ENCODE measurements at regions not wholly inside any gene's neighbourhood (a gene's known extent, or its start where the extent isn't known, plus 50 kb on each side); places are given as distances from the start of the nearest gene placed in this dataset.
"Not testable (repeated sequence)": the region's sequence is repeated elsewhere in the genome, so short reads cannot be mapped to it uniquely, and the experiment has no call there.

GRCh38 chr2:173550143-173550542 is 195.5 kb downstream of the CDCA7 start:
- no peak for DNase-seq

DNA sequence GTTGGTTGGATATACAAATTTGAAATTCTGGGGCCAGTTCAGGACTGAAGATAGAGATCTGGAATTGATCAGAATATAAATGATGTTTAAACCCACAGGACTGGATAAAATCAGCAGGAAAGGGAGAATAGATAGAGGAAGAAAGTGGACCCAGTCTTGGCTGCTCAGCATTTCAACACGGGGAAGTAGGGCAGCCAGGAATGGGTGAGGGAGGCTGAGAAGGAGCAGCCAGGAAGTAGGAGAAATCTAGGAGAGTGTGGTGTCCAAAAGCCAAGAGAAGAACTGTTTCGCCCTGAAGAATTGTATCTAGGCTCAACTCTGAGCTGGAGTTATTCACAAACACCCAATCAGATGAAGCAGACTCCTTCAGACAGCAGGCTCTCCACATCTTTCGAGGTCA is 197.9 kb downstream of the CDCA7 start:
- DNase-seq = no peak

DNA sequence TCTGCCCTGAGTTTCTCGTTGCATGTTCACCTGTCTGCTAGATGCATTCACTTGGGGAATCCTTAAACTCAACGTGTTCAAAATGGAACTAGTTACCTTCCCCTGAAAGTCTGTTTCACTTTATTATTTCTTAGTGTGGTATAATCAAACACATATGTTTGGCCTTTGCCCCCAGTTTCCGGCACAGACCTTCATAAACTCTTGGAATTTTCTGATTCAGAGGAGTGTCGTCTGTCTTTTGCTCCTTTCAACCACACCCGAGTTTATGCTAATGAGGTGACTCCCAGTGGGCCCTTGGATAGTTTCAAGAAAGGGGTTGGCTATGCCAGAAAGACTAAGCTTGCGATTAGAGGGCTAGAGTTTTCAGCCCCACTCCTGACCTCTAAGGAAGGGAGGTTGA is 198.9 kb downstream of the CDCA7 start:
- no peak for DNase-seq

DNA sequence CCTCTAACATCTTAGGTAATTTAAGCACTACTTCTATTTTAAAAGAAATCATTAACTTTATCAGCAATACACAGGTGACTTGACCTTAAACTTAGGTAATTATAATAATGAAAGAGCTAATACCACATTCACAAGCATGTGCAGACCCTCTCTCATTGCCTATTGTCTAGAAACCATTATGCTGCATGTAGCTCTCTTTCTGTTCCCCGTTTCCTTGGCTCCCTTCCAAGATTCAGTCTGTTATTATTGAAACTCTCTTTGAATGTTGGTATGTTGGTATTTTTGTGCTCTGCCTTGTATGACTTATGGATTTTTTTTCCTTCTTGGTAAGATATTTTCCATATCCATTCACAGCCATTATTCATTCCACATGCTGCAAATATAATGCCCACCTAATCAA is 201.2 kb downstream of the CDCA7 start:
- no peak for DNase-seq

GRCh38 chr2:173556816-173557215 is 202.1 kb downstream of the CDCA7 start:
- no peak for DNase-seq

DNA sequence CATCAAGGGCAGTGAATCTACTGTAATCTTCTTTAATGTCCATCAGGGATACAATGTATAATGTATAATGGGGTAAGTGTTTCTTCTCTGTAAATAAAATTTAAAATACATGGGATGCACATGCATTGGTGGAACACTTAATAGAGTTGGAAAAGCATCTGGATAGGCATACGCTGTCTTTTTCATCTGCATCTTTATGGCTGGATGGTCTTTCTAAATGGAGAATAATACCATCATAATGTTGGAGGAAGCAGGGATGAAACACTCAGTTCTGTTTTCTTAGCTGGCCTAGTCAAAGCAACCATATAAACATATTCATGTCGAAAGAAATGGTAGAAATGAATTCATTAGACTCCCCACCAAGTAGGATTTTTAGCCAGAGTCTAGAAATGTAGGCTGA is 202.8 kb downstream of the CDCA7 start:
- DNase-seq = no peak

- no peak for DNase-seq
Measured at GRCh38 chr2:173567493-173567892, 212.8 kb downstream of the CDCA7 start.

DNA sequence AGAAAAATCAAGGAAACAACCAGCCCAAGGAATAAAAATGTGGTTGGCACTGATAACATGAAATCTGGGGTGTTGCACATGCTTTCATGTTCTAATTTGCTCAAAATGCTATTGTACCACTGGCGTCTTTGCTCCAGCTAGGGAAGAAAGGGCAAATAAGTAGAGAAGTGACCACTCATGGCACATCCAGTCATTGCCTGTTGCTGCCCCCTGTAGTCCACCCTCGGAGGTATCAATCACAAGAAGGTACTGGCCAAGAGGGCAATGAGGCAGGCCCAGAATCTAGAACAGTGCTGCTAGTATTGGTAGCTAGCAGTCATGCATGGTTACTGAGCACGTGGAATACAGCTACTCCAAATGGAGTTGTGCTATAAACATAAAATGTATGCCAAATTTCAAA is 213.4 kb downstream of the CDCA7 start:
- no peak for DNase-seq

DNA sequence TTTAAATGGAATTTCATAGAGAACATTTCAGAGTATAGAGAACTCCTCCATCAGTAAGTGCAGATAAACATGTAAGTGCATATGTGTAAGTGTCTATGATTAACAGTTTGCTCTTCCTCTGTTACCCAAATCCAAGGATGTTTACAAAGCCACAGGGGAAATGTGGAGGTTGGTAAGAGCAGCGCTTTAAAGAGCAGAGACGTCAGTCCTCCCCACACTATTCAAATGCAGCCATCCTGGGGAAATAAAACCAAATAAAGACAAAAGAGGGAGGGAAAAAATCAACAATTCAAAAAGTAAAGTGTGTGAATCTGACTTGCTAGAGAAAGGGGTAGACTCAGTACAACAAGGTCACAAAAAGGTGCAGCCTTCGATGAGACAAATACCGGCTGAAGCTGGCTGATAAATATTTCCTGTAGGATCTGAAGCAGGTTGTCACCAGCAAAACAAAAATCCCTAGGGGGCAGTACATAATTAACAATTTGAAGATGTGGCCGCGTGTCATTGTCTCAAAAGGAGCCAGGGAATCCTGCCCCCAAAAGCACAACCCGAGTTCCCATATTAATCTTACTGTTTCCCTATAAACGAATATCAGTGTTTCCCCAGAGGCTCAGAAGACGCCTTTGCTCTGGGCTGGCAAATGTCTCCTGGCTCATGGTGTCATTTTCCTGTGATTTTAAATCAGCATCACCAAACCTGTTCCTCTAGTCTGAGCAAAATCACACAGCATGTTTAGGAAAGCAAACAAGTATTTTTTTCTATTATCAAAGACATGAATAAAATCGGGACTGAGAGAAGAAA is 216.5 kb downstream of the CDCA7 start:
- peak; percentile 40 for DNase-seq

DNA sequence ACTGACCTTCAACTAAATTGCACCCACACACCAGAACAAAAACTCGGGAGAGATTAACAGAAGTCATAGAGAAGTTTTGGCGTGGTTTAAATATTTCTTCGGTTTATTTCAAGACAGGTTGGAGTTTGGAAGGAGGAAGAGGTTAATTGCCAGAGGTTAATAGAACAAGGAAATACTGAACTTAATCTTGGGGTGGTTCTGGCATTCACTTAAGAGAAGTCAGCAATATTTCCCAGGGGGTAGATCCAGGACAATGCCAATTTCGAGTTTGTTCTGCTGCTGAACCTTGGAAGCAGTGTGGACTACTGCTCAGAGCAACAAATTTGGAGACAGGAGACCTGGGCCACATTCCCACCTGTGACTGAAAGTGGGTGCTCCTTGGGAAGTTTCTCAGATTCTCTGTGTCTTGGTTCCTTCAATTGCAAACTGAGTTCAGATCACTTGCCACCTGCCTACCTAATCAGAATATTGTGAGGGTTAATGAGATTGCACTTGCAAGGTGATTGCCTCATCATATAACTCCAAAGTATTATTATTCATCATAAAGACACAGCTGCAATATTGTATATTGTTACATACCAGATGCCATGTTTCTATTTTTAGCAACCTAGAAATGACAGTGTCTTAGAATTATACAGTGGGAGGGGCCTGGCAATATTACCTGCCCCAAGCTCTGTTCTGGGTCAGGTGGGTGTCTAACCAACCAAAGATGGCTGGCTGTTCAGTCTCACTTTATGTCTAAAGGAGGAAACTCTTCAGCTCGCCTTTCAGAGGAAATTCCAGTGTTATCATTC is 217.4 kb downstream of the CDCA7 start:
- no peak for DNase-seq

- DNase-seq = no peak
Measured at GRCh38 chr2:173572848-173573247, 218.2 kb downstream of the CDCA7 start.

DNA sequence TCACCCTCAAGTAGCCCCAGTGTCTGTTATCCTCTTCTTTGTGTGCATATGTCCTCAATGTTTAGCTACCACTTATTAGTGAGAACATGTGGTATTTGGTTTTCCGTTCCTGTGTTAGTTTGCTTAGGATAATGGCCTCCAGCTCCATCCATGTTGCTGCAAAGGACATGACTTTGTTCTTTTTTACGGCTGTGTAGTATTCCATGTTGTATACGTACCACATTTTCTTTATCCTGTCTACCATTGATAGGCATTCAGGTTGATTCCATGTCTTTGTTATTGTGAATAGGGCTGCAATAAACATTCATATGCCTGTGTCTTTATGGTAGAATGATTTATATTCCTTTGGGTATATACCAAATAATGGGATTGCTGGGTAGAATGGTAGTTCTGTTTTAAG is 219.1 kb downstream of the CDCA7 start:
- DNase-seq = not testable (repeated sequence)

DNA sequence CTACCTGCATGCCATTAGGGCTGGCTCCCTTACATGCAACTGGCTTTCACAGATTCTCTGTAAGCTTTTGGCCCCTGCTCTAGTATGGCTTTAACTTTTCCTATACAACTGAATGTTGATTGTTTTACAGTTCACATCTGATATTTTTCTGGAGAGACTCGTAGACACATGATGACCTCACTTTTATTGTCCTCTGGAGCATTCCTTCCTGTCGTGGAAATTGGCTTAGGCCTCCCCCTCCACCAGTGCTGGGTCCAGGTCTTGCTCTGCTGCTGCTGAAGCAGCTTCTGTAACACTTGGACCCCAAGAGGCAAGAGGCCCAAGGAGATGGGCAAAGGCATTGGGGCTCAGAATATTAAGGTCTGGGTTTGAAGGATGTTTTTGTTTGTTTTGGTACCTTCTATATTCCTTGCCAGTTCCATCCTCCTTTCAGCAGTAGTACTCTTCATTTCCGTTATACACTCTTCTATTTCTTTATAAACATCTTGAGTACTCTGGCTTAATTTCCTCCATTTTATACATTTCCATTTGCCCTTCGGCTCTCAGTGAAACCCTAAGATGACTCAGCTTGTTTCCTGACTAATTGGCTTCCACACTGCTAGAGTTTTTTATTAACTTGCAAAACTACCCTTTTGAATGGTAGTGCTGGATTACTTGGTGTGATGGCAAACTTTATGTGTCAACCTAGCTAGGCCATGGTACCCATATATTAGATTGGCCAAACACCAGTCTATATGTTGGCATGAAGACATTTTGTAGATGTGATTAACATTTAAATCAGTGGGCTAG is 219.8 kb downstream of the CDCA7 start:
- DNase-seq = no peak

GRCh38 chr2:173578404-173579107 is 223.9 kb downstream of the CDCA7 start:
- DNase-seq = no peak

- no peak for DNase-seq
Measured at GRCh38 chr2:173580351-173580750, 225.7 kb downstream of the CDCA7 start.

GRCh38 chr2:173580956-173581355 is 226.3 kb downstream of the CDCA7 start:
- no peak for DNase-seq

DNA sequence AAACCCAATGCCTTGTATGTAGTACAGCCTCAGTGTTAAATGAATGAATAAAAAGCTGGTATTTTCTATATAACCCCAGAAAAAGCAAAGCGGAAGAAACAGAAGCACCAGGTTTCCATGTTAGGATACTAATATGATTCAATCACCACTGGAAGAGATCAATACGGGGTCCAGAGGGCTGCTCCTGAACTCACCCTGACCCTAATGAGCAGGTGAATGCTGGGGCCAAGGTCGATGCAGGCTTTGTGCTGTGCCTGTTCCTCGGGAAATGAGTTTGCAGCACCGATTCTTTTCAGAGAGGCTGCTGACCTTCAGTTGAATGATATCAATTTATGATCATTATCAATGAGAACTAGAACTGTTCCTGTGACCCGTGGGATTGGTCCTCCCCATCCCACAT is 228.5 kb downstream of the CDCA7 start:
- DNase-seq = no peak

GRCh38 chr2:173584000-173584399 is 229.3 kb downstream of the CDCA7 start:
- DNase-seq = no peak

DNA sequence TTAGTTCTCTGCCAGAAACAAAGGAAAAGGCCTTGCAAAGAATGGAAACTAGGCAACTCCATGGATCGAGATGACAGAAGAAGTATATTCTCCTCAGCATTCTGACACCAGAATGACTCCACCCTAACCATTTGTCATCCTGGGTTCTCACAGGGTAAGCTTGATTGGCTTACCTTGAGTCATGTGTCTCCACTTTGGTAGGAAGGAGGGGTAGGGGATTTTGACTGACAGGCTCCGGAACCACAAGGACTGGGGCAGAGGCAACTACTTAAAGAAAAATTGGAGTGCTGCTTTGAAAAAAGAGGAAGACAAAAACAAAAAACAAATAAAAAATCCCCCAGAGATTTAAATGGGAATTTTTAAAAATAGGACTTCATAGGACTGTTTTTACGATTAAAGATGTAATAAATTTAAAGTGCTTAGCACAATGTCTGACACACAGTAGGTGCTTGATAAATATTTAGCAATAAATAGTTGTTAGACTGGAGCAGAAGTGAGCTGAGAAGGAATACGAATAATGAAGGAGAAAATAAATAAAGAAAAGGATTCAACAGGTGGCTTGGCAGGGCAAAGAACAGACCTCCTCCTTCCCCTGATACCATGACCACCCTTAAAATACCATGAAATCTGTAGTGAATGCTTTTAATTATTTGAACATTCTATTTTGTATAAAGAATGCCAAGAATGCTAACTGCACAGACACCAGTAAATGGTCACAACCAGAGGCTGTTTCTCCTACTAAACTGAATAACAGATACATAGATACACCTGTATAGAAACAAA is 230.2 kb downstream of the CDCA7 start:
- DNase-seq = no peak

DNA sequence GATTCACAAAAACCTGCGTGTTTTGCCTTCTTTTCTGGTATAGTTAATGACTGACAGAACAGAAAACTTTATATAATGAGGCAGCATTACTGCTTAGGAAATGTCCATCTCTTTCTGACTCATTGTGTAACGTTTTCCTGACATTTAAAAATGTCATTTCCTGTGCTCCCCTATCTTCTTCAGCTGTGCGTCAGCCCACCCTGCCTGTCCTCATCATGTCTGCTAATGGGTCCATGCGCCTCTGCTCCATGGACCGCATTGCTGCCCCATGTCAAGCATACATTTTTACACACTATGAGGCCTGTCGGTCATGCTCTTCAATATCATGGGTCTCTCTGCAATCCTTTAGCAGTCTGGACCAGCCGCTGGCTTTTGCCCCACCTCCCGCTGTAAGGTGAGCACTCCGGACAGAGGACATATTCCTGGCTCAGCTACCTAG is 234.3 kb downstream of the CDCA7 start:
- no peak for DNase-seq

- no peak for DNase-seq
Measured at GRCh38 chr2:173589604-173590275, 235.1 kb downstream of the CDCA7 start.

Measured in right hindlimb (tissue), 1 donor.